Stimulated activated CD4-positive, alpha-beta T cell treated with anti-CD3 and anti-CD28 coated beads, Interleukin-2, amount 100 ng/mL, for 4 hours (primary cell): ENCODE measurements at regions not wholly inside any gene's neighbourhood (a gene's known extent, or its start where the extent isn't known, plus 50 kb on each side); places are given as distances from the start of the nearest gene placed in this dataset.

Source experiments
- DNase-seq: peaks from one replicate; pipeline ENCODE4 v3.0.0-alpha.2; 2020; ENCODE audit warnings: low read depth

DNA sequence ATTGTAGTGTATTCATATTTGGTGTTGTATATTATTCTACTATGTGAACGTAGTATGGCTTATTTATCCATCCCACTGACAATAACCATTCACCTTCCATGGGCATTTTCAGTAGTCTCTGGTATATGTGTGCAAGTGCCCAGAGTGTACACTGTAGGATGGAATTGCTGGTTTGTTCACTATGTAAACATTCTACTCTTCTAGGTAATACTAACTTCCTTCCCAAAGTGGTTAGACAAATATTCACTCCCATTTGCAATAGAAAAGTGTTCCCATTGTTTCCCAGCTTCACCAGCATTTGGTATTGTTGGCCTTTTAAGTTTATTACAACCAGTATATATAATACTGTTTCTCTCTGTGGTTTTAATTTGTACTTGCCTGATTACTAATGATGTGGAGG, 153.7 kb downstream of the C7orf25 start:
- DNase-seq, result no peak

GRCh38 chr7:42756841-42757240, 155.0 kb downstream of the C7orf25 start:
- DNase-seq, result no peak

DNA sequence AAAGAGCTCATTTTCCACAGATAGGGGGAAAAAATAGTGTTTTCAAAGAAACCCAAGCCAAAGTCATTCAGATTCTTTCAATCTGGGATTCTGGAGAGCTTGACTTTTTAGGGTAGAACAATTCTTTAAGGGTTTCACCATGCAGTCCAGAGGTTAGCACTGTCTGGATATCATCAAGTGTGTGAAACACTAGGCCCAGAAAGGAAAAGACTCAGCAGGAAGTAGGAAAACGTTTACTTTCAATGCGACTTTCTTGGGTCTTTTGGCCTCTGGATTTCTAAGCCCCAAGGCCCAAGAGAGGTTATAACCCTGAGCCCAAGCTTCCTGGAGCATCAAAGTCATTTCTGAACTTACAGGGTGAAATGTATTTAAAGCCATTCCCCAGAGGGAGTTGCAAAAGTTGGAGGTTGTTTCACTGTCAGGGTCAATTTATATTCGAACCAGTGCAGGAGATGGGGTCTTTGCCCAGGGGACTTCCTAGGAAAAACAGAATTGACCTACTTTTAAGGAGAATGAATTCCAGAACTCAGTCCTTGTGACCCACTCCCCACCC, 158.0 kb downstream of the C7orf25 start:
- no peak for DNase-seq

DNA sequence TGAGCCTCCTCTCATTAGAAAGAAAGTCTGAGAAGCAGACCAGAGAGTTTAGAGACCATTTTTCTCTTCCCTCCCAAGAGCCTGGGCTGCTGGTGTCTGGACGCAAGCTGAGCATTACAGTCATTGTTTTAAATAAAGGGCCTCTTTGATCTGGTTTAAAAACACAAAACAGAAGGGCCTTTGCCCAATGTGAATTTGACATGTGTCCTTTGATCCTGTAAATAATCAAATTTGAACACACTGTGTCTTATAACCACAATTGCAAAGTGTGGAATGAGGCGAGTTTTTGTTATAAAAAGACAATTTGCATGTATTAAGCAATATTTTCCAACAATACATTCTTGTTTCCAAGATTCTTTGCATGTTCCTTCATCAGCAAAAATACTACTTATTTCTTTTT, 158.5 kb downstream of the C7orf25 start:
- DNase-seq, result no peak

DNA sequence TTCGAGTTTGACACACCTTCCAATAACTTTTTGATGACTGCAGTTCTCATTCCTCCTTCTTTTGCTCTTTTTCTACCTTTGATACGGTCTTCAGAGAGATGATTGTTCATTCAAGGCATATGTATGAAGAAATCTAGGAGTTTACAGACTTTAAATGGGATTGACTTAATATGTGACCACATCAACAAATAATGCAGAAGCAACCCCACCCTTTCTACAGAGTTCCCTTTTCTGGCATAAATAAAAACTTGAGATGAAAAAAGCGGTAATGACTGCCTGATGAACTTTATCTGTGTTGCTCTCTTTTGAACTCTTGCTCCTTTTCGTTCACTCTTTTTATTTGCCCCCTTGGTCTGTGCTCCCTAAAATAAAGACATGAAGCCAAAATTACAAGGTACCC, 161.7 kb downstream of the C7orf25 start:
- DNase-seq, result no peak

GRCh38 chr7:42747044-42747443, 164.8 kb downstream of the C7orf25 start:
- no peak for DNase-seq

DNA sequence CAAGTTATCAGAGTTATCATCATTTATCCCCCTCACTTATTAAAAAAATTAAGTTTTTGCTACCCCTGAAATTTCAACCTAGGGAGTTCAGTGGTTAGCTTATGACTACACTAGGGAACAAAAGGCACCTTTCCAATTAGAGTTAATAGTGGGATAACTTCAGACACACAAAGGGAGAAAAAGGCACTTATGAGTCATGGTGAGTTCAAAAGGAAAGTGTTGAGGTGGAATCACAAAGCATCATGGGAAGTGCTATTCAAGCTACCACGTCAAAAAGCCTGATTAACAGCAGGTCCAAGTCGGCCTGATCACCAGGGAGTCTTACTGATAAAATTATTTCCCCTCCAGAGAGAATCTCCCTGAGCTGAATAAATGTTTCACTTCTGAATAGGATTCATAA, 165.7 kb downstream of the C7orf25 start:
- DNase-seq, result no peak

DNA sequence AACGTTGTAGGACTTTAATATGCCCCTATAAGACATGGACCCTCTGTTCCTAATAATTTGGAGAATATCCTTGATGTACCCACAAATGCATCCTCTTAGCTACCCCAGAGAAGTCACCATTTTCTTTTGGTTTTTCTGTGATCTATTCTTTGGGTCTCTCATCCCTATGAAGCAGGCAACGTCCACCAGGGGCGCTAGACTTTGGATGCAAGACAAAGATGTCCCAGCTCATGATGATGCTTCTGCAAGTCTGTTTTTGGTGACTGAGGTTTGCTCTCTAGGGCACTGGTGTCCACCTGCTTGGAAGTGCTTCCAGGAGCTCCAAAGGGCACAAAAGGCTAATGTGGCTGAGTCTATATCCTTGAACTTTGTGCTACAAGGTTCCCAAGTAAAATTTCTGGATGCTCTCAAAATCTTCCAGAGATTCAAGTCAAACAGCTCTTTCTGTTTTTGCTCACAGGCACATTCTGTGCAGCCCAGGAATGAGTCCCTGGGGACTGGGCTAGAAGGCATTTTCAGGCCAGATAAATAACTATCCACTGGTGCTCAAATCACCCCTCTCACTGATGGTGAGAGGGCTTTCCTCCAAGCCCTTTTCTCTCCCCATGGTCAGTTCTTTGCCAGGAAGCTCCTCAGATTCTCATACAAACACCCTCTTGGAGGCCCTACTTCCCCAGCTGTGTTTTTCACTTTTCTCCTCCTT, 166.4 kb downstream of the C7orf25 start:
- DNase-seq, result peak; percentile 2

- no peak for DNase-seq
These were observed 167.1 kb downstream of the C7orf25 start for GRCh38 chr7:42744746-42745145.

DNA sequence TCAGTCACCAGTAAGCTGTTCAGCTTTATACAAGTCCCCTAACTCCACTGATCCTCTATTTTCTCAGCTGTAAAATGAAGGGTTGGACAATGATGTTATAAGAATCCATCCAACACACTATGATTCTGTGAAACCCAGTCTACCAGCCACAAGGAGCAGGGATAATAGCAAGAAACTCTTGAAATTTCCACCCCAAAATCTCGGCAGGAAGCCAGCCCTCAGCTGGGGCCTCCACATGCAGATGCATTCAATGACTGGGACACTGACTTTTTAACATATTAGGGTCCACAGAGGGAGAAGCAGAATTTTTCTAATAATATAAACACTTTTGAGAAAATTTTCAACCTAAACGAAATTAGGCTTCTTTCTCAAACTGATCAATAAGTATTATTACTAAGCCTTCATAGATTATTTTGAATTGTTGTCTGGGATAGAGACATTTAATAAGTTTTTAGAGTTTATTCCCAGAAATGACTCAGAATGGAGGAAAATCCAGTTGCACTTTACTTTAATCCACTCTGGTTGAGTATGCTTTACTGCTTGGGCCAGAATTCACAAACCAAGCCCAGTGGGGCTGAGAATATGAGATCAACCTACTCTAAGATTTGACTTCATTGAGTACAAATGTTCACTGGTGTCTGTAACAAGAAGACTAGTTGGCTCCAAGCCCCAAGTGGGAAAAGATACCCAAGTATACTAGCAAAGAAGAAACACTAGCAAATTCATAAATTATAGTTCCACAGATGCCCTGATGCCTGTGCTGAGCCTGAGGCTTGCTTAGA, 168.6 kb downstream of the C7orf25 start:
- DNase-seq, result no peak

- DNase-seq, result no peak
These were observed 169.6 kb downstream of the C7orf25 start for GRCh38 chr7:42742318-42742717.

DNA sequence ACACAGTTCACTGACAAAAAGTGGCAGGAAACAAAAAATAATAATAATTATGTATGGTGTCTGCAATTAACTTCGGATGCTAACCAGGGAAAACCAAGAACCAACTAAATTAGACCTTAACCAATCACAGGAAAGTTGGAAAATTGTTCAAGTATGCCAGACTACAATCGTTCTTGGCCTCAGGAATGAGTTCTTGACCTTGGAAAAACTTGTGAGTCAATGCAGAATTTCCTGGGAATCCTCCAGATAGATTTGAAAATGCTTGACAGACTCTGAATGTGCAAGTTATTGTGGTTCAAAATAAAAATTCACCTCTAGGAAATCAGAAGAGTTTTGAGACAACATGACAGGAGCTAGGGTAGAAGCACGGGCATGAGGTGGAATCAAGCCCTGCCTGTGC, 171.5 kb downstream of the C7orf25 start:
- no peak for DNase-seq

DNA sequence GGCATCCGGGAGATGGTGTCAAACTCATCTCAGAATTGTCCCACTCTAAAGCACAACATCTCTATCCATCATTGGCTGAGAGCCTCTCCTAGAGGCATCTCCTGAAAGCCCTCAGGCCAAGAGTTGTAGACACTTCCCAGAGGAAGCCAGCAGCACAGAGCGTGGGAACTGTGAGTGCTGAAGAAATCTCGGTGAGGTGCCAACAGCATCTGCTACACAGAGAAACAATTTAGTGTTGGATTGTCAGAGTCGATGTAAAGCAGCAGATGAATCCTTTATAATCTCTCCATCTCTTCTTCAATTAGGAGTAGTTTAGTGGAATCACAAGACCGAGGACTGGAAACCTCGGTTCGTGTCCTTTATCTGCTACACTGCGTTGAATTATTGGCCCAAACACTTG, 172.2 kb downstream of the C7orf25 start:
- DNase-seq, result no peak

- no peak for DNase-seq
These were observed 174.9 kb downstream of the C7orf25 start for GRCh38 chr7:42736931-42737330.

DNA sequence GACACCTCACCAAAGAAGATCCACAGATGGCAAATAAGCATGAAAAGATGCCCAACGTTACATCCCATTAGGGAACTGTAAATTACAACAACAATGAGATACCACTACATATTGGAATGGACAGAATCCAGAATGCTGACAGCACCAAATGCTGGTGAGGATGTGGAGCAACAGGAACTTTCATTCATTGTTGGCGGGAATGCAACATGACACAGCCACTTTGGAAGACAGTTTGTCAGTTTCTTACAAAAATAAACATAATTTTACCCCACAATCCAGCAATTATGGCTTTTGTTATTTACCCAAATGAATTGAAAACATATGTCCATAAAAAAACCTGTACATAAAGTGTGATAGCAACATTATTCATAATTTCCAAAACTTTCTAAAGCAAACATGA, 176.8 kb downstream of the C7orf25 start:
- DNase-seq, result no peak

GRCh38 chr7:42734568-42734967, 177.3 kb downstream of the C7orf25 start:
- no peak for DNase-seq

- DNase-seq, result no peak
These were observed 178.8 kb downstream of the C7orf25 start for GRCh38 chr7:42733040-42733439.

- DNase-seq, result no peak
These were observed 181.3 kb downstream of the C7orf25 start for GRCh38 chr7:42730586-42730985.

GRCh38 chr7:42729053-42729765, 182.7 kb downstream of the C7orf25 start:
- no peak for DNase-seq

GRCh38 chr7:42727451-42727850, 184.4 kb downstream of the C7orf25 start:
- no peak for DNase-seq

DNA sequence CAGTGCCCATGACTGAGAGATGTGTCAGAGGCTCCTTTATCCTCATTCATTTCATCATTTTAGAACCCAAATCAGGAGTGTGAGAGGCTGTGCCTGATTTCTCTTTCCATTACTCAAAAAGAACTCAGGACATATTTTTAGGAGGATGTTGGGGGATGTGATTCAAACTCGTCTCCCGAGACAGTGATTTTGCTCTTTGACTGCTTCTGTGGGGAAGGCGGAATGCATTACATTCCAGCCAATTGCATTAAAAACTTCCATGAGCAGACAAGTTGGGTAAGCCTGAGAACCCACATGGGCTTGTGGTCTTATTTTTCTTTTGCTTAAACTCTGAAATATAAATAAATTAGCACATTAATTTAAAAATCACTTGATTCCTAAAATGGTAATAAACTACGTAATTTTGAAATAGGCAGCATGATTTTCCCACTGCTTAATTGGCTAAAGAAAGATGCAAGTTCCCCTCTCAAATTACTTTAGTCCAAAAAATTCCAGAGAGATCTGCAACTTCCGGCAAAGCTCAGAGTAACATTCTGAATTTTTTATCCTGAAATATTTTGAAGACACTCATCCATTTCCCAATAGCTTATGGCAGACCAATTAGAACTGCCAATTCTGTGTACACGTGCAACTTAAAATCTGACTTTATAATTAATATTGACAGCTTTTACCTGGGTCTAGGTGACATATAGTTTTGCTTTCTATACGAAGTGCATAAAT, 185.6 kb downstream of the C7orf25 start:
- no peak for DNase-seq

DNA sequence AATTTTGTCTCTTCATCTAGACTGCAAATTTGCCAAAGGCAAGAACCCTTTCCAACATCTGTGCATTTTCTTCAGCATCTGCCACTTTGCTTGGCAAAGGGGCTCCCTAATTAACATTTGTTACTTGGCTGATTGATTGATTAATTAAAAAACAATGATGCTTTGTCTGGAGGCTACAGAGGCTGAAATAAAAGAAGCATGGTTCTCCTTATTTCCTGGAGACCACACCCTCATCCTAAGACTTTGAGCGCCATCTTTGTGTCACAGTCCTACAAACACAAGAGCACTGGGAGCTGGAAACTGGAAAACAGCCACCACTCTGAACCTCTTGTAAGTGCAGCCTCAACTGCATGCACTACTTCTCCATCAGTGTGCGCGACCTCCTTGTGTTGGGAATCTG, 189.2 kb downstream of the C7orf25 start:
- DNase-seq, result no peak
